H1 (cell line): ENCODE measurements at regions not wholly inside any gene's neighbourhood (a gene's known extent, or its start where the extent isn't known, plus 50 kb on each side); places are given as distances from the start of the nearest gene placed in this dataset.

Source experiments
- CTCF ChIA-PET: fragments of 300-600 bp; sonication (Branson Sonifier 250); formaldehyde crosslinking; loops from one replicate; lab custom pipeline; 2021; ENCODE audit not compliant: partially characterized antibody; lab: Charles Lee
- POLR2A ChIA-PET: fragments of 300-600 bp; sonication (Branson Sonifier 250); formaldehyde crosslinking; loops from one replicate; lab custom pipeline; 2021; ENCODE audit warnings: inconsistent platforms; ENCODE audit not compliant: partially characterized antibody; lab: Charles Lee
- DNase-seq, 2 experiments: peaks; one replicate each; pipeline versions ENCODE4 v3.0.0 to v3.0.0-alpha.2; 2010 to 2022; ENCODE audit warnings: low spot score in 2 of 2, low read depth in 1 of 2, mixed read lengths in 1 of 2
- FAIRE-seq: peaks from 2 replicates; lab custom pipeline; 2011; peaks lifted over from hg19 to GRCh38; lab: Jason Lieb, UNC
- H2AFZ ChIP-seq: 2 replicates; pipeline ENCODE4 v1.8.1; 2012; ENCODE audit warnings: low read length, inconsistent platforms
- H2AK5ac ChIP-seq: 2 replicates; pipeline ENCODE4 v1.6.1; 2013; ENCODE audit warnings: low read depth, low read length
- H2BK120ac ChIP-seq: replicated peaks from 2 replicates; pipeline ENCODE3; 2013; ENCODE audit warnings: low read depth, low read length, inconsistent platforms
- H2BK12ac ChIP-seq: 2 replicates; pipeline ENCODE4 v1.6.1; 2013; ENCODE audit warnings: low read depth, low read length
- H2BK15ac ChIP-seq: 2 replicates; pipeline ENCODE4 v1.6.1; 2013; ENCODE audit warnings: low read length
- H2BK20ac ChIP-seq: 2 replicates; pipeline ENCODE4 v1.6.1; 2013; ENCODE audit warnings: low read length
- H2BK5ac ChIP-seq: 2 replicates; pipeline ENCODE4 v1.6.1; 2013; ENCODE audit warnings: low read depth, low read length
- H3K14ac ChIP-seq: 2 replicates; pipeline ENCODE4 v1.6.1; 2013; ENCODE audit warnings: inconsistent platforms; ENCODE audit not compliant: insufficient read length
- H3K18ac ChIP-seq: 2 replicates; pipeline ENCODE4 v1.6.1; 2013; ENCODE audit warnings: low read length; ENCODE audit errors: extremely low read depth
- H3K23ac ChIP-seq: 2 replicates; pipeline ENCODE4 v1.6.1; 2013; ENCODE audit warnings: inconsistent platforms; ENCODE audit not compliant: insufficient read length
- H3K23me2 ChIP-seq: 2 replicates; pipeline ENCODE4 v1.6.1; 2013; ENCODE audit warnings: low read depth, low read length
- H3K27ac ChIP-seq: 2 replicates; pipeline ENCODE4 v1.6.1; 2011; ENCODE audit warnings: low read depth, low read length, inconsistent platforms
- H3K27me3 ChIP-seq, 4 experiments: replicated peaks in 1 of 4; 1 replicate in 1 of 4; 2 replicates in 3 of 4; pipeline versions ENCODE4 v1.6.1 to v1.8.1; 2011 to 2013; ENCODE audit warnings: low read length in 3 of 4, mild to moderate bottlenecking in 3 of 4, inconsistent platforms in 2 of 4, mixed read lengths in 2 of 4, moderate library complexity in 1 of 4; ENCODE audit not compliant: control insufficient read depth in 3 of 4, insufficient read depth in 3 of 4; ENCODE audit errors: extremely low read depth in 1 of 4
- H3K36me3 ChIP-seq, 4 experiments: 2 replicates each; pipeline versions ENCODE4 v1.6.1 to v1.8.1; 2011 to 2013; ENCODE audit warnings: mild to moderate bottlenecking in 4 of 4, low read length in 3 of 4, moderate library complexity in 2 of 4, control low read depth in 1 of 4, inconsistent platforms in 1 of 4; ENCODE audit not compliant: insufficient read depth in 4 of 4, control insufficient read depth in 2 of 4
- H3K4ac ChIP-seq: replicated peaks from 2 replicates; pipeline ENCODE3; 2013; ENCODE audit warnings: low read length, low read depth, mixed read lengths, inconsistent platforms; ENCODE audit not compliant: insufficient read length
- H3K4me1 ChIP-seq, 4 experiments: replicated peaks in 1 of 4; 1 replicate in 1 of 4; 2 replicates in 3 of 4; pipeline versions ENCODE4 v1.6.1 to v1.8.1; 2011 to 2013; ENCODE audit warnings: low read length in 3 of 4, inconsistent platforms in 2 of 4, mixed read lengths in 1 of 4; ENCODE audit not compliant: insufficient read depth in 4 of 4, control insufficient read depth in 3 of 4
- H3K4me2 ChIP-seq, 2 experiments: 2 replicates each; pipeline versions ENCODE4 v1.6.1 to v1.8.1; 2011 to 2013; ENCODE audit warnings: low read depth in 2 of 2, low read length in 2 of 2, control low read depth in 1 of 2, inconsistent platforms in 1 of 2, mild to moderate bottlenecking in 1 of 2; ENCODE audit not compliant: insufficient read depth in 1 of 2
- H3K4me3 ChIP-seq, 4 experiments: fragments of 200-600, 300-600 bp in 1 of 4; sonication (generic), shearing (Covaris generic), sonication (Bioruptor Twin) in 1 of 4; 2 replicates each; pipeline versions ENCODE4 v1.5.1 to v1.8.1; 2011 to 2016; ENCODE audit warnings: low read length in 4 of 4, low read depth in 3 of 4, control low read depth in 2 of 4, inconsistent platforms in 2 of 4, mild to moderate bottlenecking in 2 of 4, mixed read lengths in 1 of 4, moderate library complexity in 1 of 4; ENCODE audit not compliant: insufficient read depth in 2 of 4; ENCODE audit errors: extremely low read depth in 1 of 4
- H3K56ac ChIP-seq: replicated peaks from 2 replicates; pipeline ENCODE3; 2013; ENCODE audit warnings: low read depth, mild to moderate bottlenecking, mixed read lengths, low read length, inconsistent platforms; ENCODE audit not compliant: insufficient read length
- H3K79me1 ChIP-seq: 2 replicates; pipeline ENCODE4 v1.6.1; 2013; ENCODE audit warnings: low read depth, low read length, control low read depth
- H3K79me2 ChIP-seq, 2 experiments: 2 replicates each; pipeline versions ENCODE4 v1.6.1 to v1.8.1; 2012 to 2013; ENCODE audit warnings: low read length in 2 of 2, mild to moderate bottlenecking in 2 of 2, inconsistent platforms in 1 of 2; ENCODE audit not compliant: insufficient read depth in 2 of 2, control insufficient read depth in 1 of 2
- H3K9ac ChIP-seq, 4 experiments: replicated peaks in 1 of 4; 1 replicate in 1 of 4; 2 replicates in 3 of 4; pipeline versions ENCODE4 v1.6.1 to v1.8.1; 2011 to 2013; ENCODE audit warnings: low read depth in 3 of 4, low read length in 3 of 4, control low read depth in 2 of 4, mild to moderate bottlenecking in 2 of 4, moderate library complexity in 2 of 4, inconsistent platforms in 1 of 4; ENCODE audit errors: extremely low read depth in 1 of 4
- H3K9me3 ChIP-seq, 2 experiments: 2 replicates each; pipeline versions ENCODE4 v1.6.1 to v1.8.1; 2012 to 2013; ENCODE audit warnings: mild to moderate bottlenecking in 2 of 2, moderate library complexity in 2 of 2, control low read depth in 1 of 2, inconsistent platforms in 1 of 2, low read depth in 1 of 2, low read length in 1 of 2, mixed read lengths in 1 of 2; ENCODE audit not compliant: insufficient read depth in 2 of 2
- H4K20me1 ChIP-seq, 2 experiments: replicated peaks in 1 of 2; 2 replicates each; pipeline versions ENCODE3 to v1.8.1; 2011 to 2013; ENCODE audit warnings: inconsistent platforms in 2 of 2, low read length in 2 of 2, mild to moderate bottlenecking in 1 of 2; ENCODE audit not compliant: insufficient read depth in 2 of 2, control insufficient read depth in 1 of 2
- H4K5ac ChIP-seq: 2 replicates; pipeline ENCODE4 v1.6.1; 2013; ENCODE audit warnings: low read length, low read depth, mixed read lengths, inconsistent platforms; ENCODE audit not compliant: insufficient read length
- H4K8ac ChIP-seq: 2 replicates; pipeline ENCODE4 v1.8.0; 2013; ENCODE audit warnings: mild to moderate bottlenecking, moderate library complexity, low read length, inconsistent platforms; ENCODE audit not compliant: insufficient read depth; ENCODE audit errors: extremely low read depth
- H4K91ac ChIP-seq: replicated peaks from 2 replicates; pipeline ENCODE3; 2013; ENCODE audit warnings: low read length, mixed read lengths, inconsistent platforms; ENCODE audit not compliant: insufficient read length
- EP300 ChIP-seq, 2 experiments: IDR thresholded peaks; 1 replicate in 1 of 2; 2 replicates in 1 of 2; pipeline ENCODE4 v1.6.1; 2011 to 2012; ENCODE audit warnings: low read depth in 2 of 2, low read length in 2 of 2, mild to moderate bottlenecking in 2 of 2, borderline replicate concordance in 1 of 2, inconsistent platforms in 1 of 2, moderate library complexity in 1 of 2
- RAD21 ChIP-seq, 2 experiments: IDR thresholded peaks in 1 of 2; conservative IDR thresholded peaks in 1 of 2; 2 replicates each; pipeline ENCODE4 v1.6.1; 2011; ENCODE audit warnings: low read depth in 2 of 2, low read length in 2 of 2, improper control_type of control experiment in 1 of 2, inconsistent platforms in 1 of 2, mild to moderate bottlenecking in 1 of 2, moderate library complexity in 1 of 2
- WGBS, 2 experiments: shearing (Covaris generic) in 1 of 2; methylation state at CpG; one replicate each; pipeline versions ENCODE4 v1.1.6 to v1.1.7; 2013 to 2015; ENCODE audit warnings: low lambda C conversion rate in 2 of 2, mixed read lengths in 2 of 2, inconsistent platforms in 1 of 2, low coverage in 1 of 2, missing lambda C conversion rate in 1 of 2; ENCODE audit not compliant: insufficient replicate concordance in 2 of 2, insufficient coverage in 1 of 2, insufficient read length in 1 of 2; ENCODE audit errors: extremely low coverage in 1 of 2, missing lambda C conversion rate in 1 of 2; 5-methylcytosine and 5-hydroxymethylcytosine counted together

- POLR2A ChIA-PET: no interaction called here
- no peak overlapping the region for H2BK20ac ChIP-seq
- no peaks in the 10 kb centered on the region for H4K20me1 ChIP-seq
- no peak overlapping the region for H4K8ac ChIP-seq
- H3K4me1 ChIP-seq: no peaks in the 10 kb centered on the region
- CTCF ChIA-PET: interaction anchor here (0.9 kb wide), 1 partner anchor 15 kb away, joined by 3 read pairs; no protein-coding TSS in a partner anchor
- H2AFZ ChIP-seq: no peak overlapping the region
- no peak overlapping the region for H4K5ac ChIP-seq
- no peak overlapping the region for H3K4me3 ChIP-seq
- no peaks in the 10 kb centered on the region for H3K79me1 ChIP-seq
- H4K91ac ChIP-seq: no peak overlapping the region
- no peaks in the 10 kb centered on the region for H3K9me3 ChIP-seq
- no peak overlapping the region for H3K9ac ChIP-seq
- H3K23me2 ChIP-seq: no peaks in the 10 kb centered on the region
- no peak overlapping the region for H3K56ac ChIP-seq
- H3K36me3 ChIP-seq: no peaks in the 10 kb centered on the region
- peak in 1 of 2 experiments; percentile 39; a peak in 2 of 4 replicates for TF ChIP-seq RAD21 (IDR thresholded peaks at IDR 0.05 in 1 of 2, conservative IDR thresholded peaks at IDR 0.05 in 1 of 2; ENCODE audit: low read depth in 2 of 2, low read length in 2 of 2)
- TF ChIP-seq EP300 (IDR thresholded peaks at IDR 0.05; ENCODE audit: borderline replicate concordance in 1 of 2, low read depth in 2 of 2, low read length in 2 of 2): no peak
- no peak overlapping the region for H2BK5ac ChIP-seq
- 96% methylated on average over 7 of the region's 7 CpGs; no CpG with 5 or more reads in 1 of the 2 experiments for WGBS, 2 experiments
- no peak overlapping the region for H3K4me2 ChIP-seq
- no peak overlapping the region for H2BK12ac ChIP-seq
- no peak overlapping the region for H3K27ac ChIP-seq
- no peak overlapping the region for H2BK120ac ChIP-seq
- no peak overlapping the region for H2BK15ac ChIP-seq
- no peaks in the 10 kb centered on the region for H3K27me3 ChIP-seq
- H3K14ac ChIP-seq: no peak overlapping the region
- no peaks in the 10 kb centered on the region for H3K79me2 ChIP-seq
- no peak overlapping the region for H3K18ac ChIP-seq
- DNase-seq (no peak), FAIRE-seq (no peak)
- H2AK5ac ChIP-seq: no peak overlapping the region
- no peak overlapping the region for H3K4ac ChIP-seq
- no peak overlapping the region for H3K23ac ChIP-seq
These were observed 111.3 kb downstream of the ZNF486 start for GRCh38 chr19:20278342-20278741.
